HepG2 (cell line): ENCODE measurements at regions not wholly inside any gene's neighbourhood (a gene's known extent, or its start where the extent isn't known, plus 50 kb on each side); places are given as distances from the start of the nearest gene placed in this dataset.

Experiments used
- ATAC-seq: fragments of 200-7000 bp; cut with Tn5 transposase; 3 replicates; pipeline ENCODE4 v1.9.1; 2020; ENCODE audit warnings: mild to moderate bottlenecking, moderate library complexity
- BruUV-seq: library from RNA; stranded (reverse); fragments of 400-500 nt; replicated peaks from 2 replicates; lab custom pipeline; 2021; lab: Mats Ljungman, UMichigan
- CTCF ChIA-PET: fragments of 300-600 bp; formaldehyde crosslinking; extraction: SDS; loops from one replicate; lab custom pipeline; 2021; ENCODE audit warnings: low total read pairs, inconsistent platforms, low intra/inter-chr PET ratio; lab: Yijun Ruan, JAX
- POLR2A ChIA-PET: fragments of 350-600 bp; sonication (Branson Sonifier 250); formaldehyde crosslinking; loops from one replicate; lab custom pipeline; 2020; ENCODE audit warnings: antibody characterized with exemption, inconsistent platforms; lab: Yijun Ruan, JAX
- DNase-seq: peaks from one replicate; pipeline ENCODE4 v3.0.0-alpha.2; 2015; ENCODE audit warnings: low spot score
- FAIRE-seq: peaks from 3 replicates; lab custom pipeline; 2011; peaks lifted over from hg19 to GRCh38; lab: Jason Lieb, UNC
- H2AFZ ChIP-seq: one replicate; pipeline ENCODE4 v1.6.1; 2011; ENCODE audit warnings: low read length, inconsistent platforms
- H3K27ac ChIP-seq: fragments of 300-600 bp; 3 replicates; pipeline ENCODE4 v1.8.0; 2011; ENCODE audit warnings: mixed run types, mild to moderate bottlenecking, mixed read lengths, low read length, inconsistent platforms; ENCODE audit not compliant: insufficient read depth; ENCODE audit errors: extremely low read length
- H3K27me3 ChIP-seq, 2 experiments: fragments of 200-600 bp in 1 of 2; 2 replicates in 1 of 2; 3 replicates in 1 of 2; pipeline versions ENCODE4 v1.6.0 to v1.8.0; 2011; ENCODE audit warnings: low read length in 2 of 2, mild to moderate bottlenecking in 2 of 2, moderate library complexity in 2 of 2, inconsistent platforms in 1 of 2; ENCODE audit not compliant: insufficient read depth in 2 of 2, control insufficient read depth in 1 of 2
- H3K36me3 ChIP-seq, 2 experiments: fragments of 200-600 bp in 1 of 2; replicated peaks in 1 of 2; 2 replicates in 1 of 2; 3 replicates in 1 of 2; pipeline versions ENCODE4 v1.5.1 to v1.8.0; 2011; ENCODE audit warnings: low read length in 2 of 2, inconsistent platforms in 1 of 2; ENCODE audit not compliant: insufficient read depth in 2 of 2, control insufficient read depth in 1 of 2
- H3K4me1 ChIP-seq: 2 replicates; pipeline ENCODE4 v1.5.1; 2012; ENCODE audit warnings: low read length, inconsistent platforms; ENCODE audit not compliant: insufficient read depth
- H3K4me2 ChIP-seq: 2 replicates; pipeline ENCODE4 v1.6.0; 2011; ENCODE audit warnings: low read depth, low read length, inconsistent platforms
- H3K4me3 ChIP-seq, 3 experiments: fragments of 200-600 bp in 1 of 3; sonication (generic), shearing (Covaris generic) in 1 of 3; replicated peaks in 1 of 3; 2 replicates each; pipeline ENCODE4 v1.5.1; 2011 to 2016; ENCODE audit warnings: low read length in 3 of 3, inconsistent platforms in 2 of 3, low read depth in 2 of 3, mild to moderate bottlenecking in 2 of 3, control low read depth in 1 of 3, mixed read lengths in 1 of 3; ENCODE audit not compliant: insufficient read depth in 1 of 3
- H3K79me2 ChIP-seq: one replicate; pipeline ENCODE4 v1.6.1; 2011; ENCODE audit warnings: low read length, inconsistent platforms; ENCODE audit not compliant: insufficient read depth
- H3K9ac ChIP-seq: 2 replicates; pipeline ENCODE4 v1.6.0; 2011; ENCODE audit warnings: mild to moderate bottlenecking, low read depth, low read length, inconsistent platforms; ENCODE audit not compliant: insufficient read depth
- H3K9me3 ChIP-seq: 2 replicates; pipeline ENCODE4 v1.5.1; 2012; ENCODE audit warnings: mild to moderate bottlenecking, low read length
- H4K20me1 ChIP-seq: 2 replicates; pipeline ENCODE4 v1.6.0; 2011; ENCODE audit warnings: inconsistent platforms, mild to moderate bottlenecking, low read length, moderate library complexity; ENCODE audit not compliant: insufficient read depth
- GZF1 ChIP-seq: sonication (generic); formaldehyde crosslinking; IDR thresholded peaks from 2 replicates; pipeline ENCODE4 v1.5.1; 2020; ENCODE audit warnings: mild to moderate bottlenecking, missing genetic modification reagents
- ISX ChIP-seq: sonication (generic); formaldehyde crosslinking; conservative IDR thresholded peaks from 2 replicates; pipeline ENCODE4 v1.5.0; 2020; ENCODE audit warnings: missing genetic modification reagents
- KLF16 ChIP-seq, 2 experiments: sonication (generic) in 1 of 2; formaldehyde crosslinking in 1 of 2; IDR thresholded peaks; 2 replicates each; pipeline versions ENCODE4 v1.6.1 to v1.8.0; 2016 to 2023; ENCODE audit warnings: missing genetic modification reagents in 2 of 2, missing compliant biosample characterization in 1 of 2
- MNT ChIP-seq: fragments of 450-650 bp; IDR thresholded peaks from 2 replicates; pipeline ENCODE4 v1.6.1; 2016
- SOX5 ChIP-seq: IDR thresholded peaks from 2 replicates; pipeline ENCODE4 v1.6.1; 2016; ENCODE audit warnings: borderline replicate concordance
- ZBTB10 ChIP-seq: sonication (generic); formaldehyde crosslinking; IDR thresholded peaks from 2 replicates; pipeline ENCODE4 v1.4.0; 2020; ENCODE audit warnings: missing genetic modification reagents, borderline replicate concordance
- ZBTB21 ChIP-seq: sonication (generic); formaldehyde crosslinking; IDR thresholded peaks from 2 replicates; pipeline ENCODE4 v1.4.0; 2020; ENCODE audit warnings: missing genetic modification reagents
- ZNF484 ChIP-seq: sonication (generic); formaldehyde crosslinking; IDR thresholded peaks from 2 replicates; pipeline ENCODE4 v1.5.1; 2020; ENCODE audit warnings: mild to moderate bottlenecking, low read depth, missing genetic modification reagents, borderline replicate concordance
- ZNF572 ChIP-seq: sonication (generic); formaldehyde crosslinking; IDR thresholded peaks from 2 replicates; pipeline ENCODE4 v1.5.1; 2020; ENCODE audit warnings: mild to moderate bottlenecking, missing genetic modification reagents
- ZNF577 ChIP-seq: sonication (generic); formaldehyde crosslinking; IDR thresholded peaks from 2 replicates; pipeline ENCODE4 v1.4.0; 2020; ENCODE audit warnings: mild to moderate bottlenecking, low read depth, missing genetic modification reagents, borderline replicate concordance
- in situ Hi-C: cut with HindIII; loops from 2 replicates; pipeline ENCODE4 v1.10.0; 2017; ENCODE audit warnings: low pct_unique_long_range_greater_than_20kb; ENCODE audit not compliant: extremely low pct_ligation_motif_present
- intact Hi-C: fragments of 100-400 bp; cut with micrococcal nuclease; formaldehyde crosslinking; loops from one replicate; pipeline ENCODE4 v1.10.0; 2022; ENCODE audit not compliant: unreplicated experiment

DNA sequence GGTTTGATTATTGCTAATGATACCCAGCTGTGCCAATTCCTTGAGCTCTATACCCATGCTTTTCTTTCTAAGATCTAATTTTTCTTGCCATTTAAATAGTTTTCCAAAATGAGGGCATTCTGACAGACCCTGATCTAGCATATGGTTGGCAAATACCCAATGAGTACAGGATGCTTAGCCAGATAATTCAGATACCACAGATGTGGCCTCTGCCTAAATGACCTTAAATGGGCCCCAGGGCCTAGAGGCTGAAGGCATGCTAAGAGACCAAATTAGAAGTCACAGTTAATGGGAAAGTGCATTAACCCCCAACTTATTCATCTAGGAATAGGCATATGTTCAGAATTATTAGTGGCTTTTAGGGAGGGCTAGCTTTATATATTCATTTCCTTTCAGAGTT, 122.3 kb upstream of the CNOT2 start:
- Histone ChIP-seq H3K79me2 (no peaks in the 10 kb centered on the region), H3K27me3 (no peaks in the 10 kb centered on the region; a peak in 1 of 5 replicates), H2AFZ (no peak overlapping the region), H3K9me3 (no peaks in the 10 kb centered on the region), H3K4me1 (no peaks in the 10 kb centered on the region), H3K4me2 (no peak overlapping the region), H3K4me3 (no peak overlapping the region), H3K36me3 (no peaks in the 10 kb centered on the region), H3K27ac (no peak overlapping the region), H3K9ac (no peak overlapping the region), H4K20me1 (no peaks in the 10 kb centered on the region)
- in situ Hi-C loops (no loop called here), intact Hi-C loops (no loop called here)
- DNase-seq (no peak), ATAC-seq (no peak), FAIRE-seq (no peak)
- POLR2A ChIA-PET = no interaction called here
- TF ChIP-seq ZNF484 (CRISPR knock-in tag) (no peak), ZBTB21 (CRISPR knock-in tag) (no peak), ZNF572 (CRISPR knock-in tag) (no peak), ZNF577 (CRISPR knock-in tag) (no peak), SOX5 (CRISPR knock-in tag) (no peak), KLF16 (CRISPR knock-in tag; IDR thresholded peaks at IDR 0.05) (no peak), MNT (no peak), GZF1 (CRISPR knock-in tag) (no peak), ZBTB10 (CRISPR knock-in tag) (no peak), ISX (CRISPR knock-in tag) (no peak)
- CTCF ChIA-PET = no interaction called here
- BruUV-seq = no TSS peak
